Loucy (cell line): ENCODE measurements at regions not wholly inside any gene's neighbourhood (a gene's known extent, or its start where the extent isn't known, plus 50 kb on each side); places are given as distances from the start of the nearest gene placed in this dataset.

Source experiments
- H2AFZ ChIP-seq: fragments of 200-600 bp; sonication (generic); 2 replicates; pipeline ENCODE4 v1.6.0; 2016; ENCODE audit warnings: antibody characterized with exemption, mild to moderate bottlenecking, low read length, moderate library complexity
- H3F3A ChIP-seq: fragments of 200-600 bp; 2 replicates; pipeline ENCODE4 v1.6.0; 2016; ENCODE audit warnings: antibody characterized with exemption, low read depth, mild to moderate bottlenecking
- H3K27me3 ChIP-seq: fragments of 200-600 bp; sonication (generic); 2 replicates; pipeline ENCODE4 v1.6.1; 2014; ENCODE audit warnings: low read length, mild to moderate bottlenecking; ENCODE audit not compliant: insufficient read depth, poor library complexity, severe bottlenecking
- H3K36me3 ChIP-seq: fragments of 200-600 bp; sonication (generic); 2 replicates; pipeline ENCODE4 v1.6.1; 2016; ENCODE audit warnings: low read length; ENCODE audit not compliant: insufficient read depth
- H3K4me1 ChIP-seq: fragments of 200-600 bp; sonication (generic); 2 replicates; pipeline ENCODE4 v1.5.1; 2014; ENCODE audit warnings: low read length, mild to moderate bottlenecking; ENCODE audit not compliant: insufficient read depth, poor library complexity, severe bottlenecking
- H3K4me2 ChIP-seq: fragments of 200-600 bp; sonication (generic); 2 replicates; pipeline ENCODE4 v1.6.0; 2014; ENCODE audit warnings: antibody characterized with exemption, low read length, low read depth, mild to moderate bottlenecking; ENCODE audit not compliant: poor library complexity, severe bottlenecking
- H3K4me3 ChIP-seq: fragments of 200-600 bp; sonication (generic); 2 replicates; pipeline ENCODE4 v1.5.1; 2014; ENCODE audit warnings: low read length, mild to moderate bottlenecking, mixed read lengths; ENCODE audit not compliant: poor library complexity, severe bottlenecking
- H3K79me2 ChIP-seq: fragments of 200-600 bp; sonication (generic); 2 replicates; pipeline ENCODE4 v1.6.1; 2014; ENCODE audit warnings: low read length; ENCODE audit not compliant: insufficient read depth
- H3K9ac ChIP-seq: fragments of 200-600 bp; sonication (generic); 2 replicates; pipeline ENCODE4 v1.6.0; 2014; ENCODE audit warnings: mild to moderate bottlenecking, low read depth, low read length, moderate library complexity; ENCODE audit not compliant: poor library complexity, severe bottlenecking
- H3K9me2 ChIP-seq: fragments of 200-600 bp; sonication (generic); replicated peaks from 2 replicates; pipeline ENCODE4 v1.6.1; 2016; ENCODE audit warnings: low read depth, low read length, mixed read lengths
- H3K9me3 ChIP-seq: fragments of 200-600 bp; sonication (generic); 2 replicates; pipeline ENCODE4 v1.6.1; 2014; ENCODE audit warnings: mild to moderate bottlenecking, antibody characterized with exemption, low read length, low read depth; ENCODE audit not compliant: insufficient read depth
- H4K20me1 ChIP-seq: fragments of 200-600 bp; sonication (generic); 2 replicates; pipeline ENCODE4 v1.6.0; 2014; ENCODE audit warnings: antibody characterized with exemption, low read length, mild to moderate bottlenecking; ENCODE audit not compliant: insufficient read depth, poor library complexity, severe bottlenecking
- EZH2phosphoT487 ChIP-seq: fragments of 200-600 bp; IDR thresholded peaks from 2 replicates; pipeline ENCODE4 v1.6.1; 2018; ENCODE audit warnings: antibody characterized with exemption, mild to moderate bottlenecking, moderate library complexity, borderline replicate concordance
- TF ChIP-seq, protein P1 (sequence below): fragments of 200-600 bp; sonication (generic); conservative IDR thresholded peaks from 2 replicates; pipeline ENCODE4 v1.5.1; 2014; ENCODE audit warnings: mild to moderate bottlenecking, antibody characterized with exemption, low read length

- Histone ChIP-seq H3K27me3 (no peaks in the 10 kb centered on the region), H3K4me2 (no peak overlapping the region), H3K9me2 (no peaks in the 10 kb centered on the region), H3K4me1 (no peaks in the 10 kb centered on the region), H3K9me3 (no peaks in the 10 kb centered on the region), H3K36me3 (no peaks in the 10 kb centered on the region), H3K79me2 (no peaks in the 10 kb centered on the region), H3F3A (no peaks in the 10 kb centered on the region), H3K4me3 (no peak overlapping the region), H4K20me1 (no peaks in the 10 kb centered on the region), H2AFZ (no peak overlapping the region), H3K9ac (no peak overlapping the region)
- TF ChIP-seq, protein P1, sequence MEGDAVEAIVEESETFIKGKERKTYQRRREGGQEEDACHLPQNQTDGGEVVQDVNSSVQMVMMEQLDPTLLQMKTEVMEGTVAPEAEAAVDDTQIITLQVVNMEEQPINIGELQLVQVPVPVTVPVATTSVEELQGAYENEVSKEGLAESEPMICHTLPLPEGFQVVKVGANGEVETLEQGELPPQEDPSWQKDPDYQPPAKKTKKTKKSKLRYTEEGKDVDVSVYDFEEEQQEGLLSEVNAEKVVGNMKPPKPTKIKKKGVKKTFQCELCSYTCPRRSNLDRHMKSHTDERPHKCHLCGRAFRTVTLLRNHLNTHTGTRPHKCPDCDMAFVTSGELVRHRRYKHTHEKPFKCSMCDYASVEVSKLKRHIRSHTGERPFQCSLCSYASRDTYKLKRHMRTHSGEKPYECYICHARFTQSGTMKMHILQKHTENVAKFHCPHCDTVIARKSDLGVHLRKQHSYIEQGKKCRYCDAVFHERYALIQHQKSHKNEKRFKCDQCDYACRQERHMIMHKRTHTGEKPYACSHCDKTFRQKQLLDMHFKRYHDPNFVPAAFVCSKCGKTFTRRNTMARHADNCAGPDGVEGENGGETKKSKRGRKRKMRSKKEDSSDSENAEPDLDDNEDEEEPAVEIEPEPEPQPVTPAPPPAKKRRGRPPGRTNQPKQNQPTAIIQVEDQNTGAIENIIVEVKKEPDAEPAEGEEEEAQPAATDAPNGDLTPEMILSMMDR: no peak
- TF ChIP-seq EZH2phosphoT487: no peak
These were observed 598.8 kb downstream of the C12orf50 start for GRCh38 chr12:87430444-87430843.

GRCh38 chr12:87428701-87429277 lies 600.4 kb downstream of the C12orf50 start:
- no peaks in the 10 kb centered on the region for H4K20me1 ChIP-seq
- H3F3A ChIP-seq: no peaks in the 10 kb centered on the region
- H3K9me2 ChIP-seq: no peaks in the 10 kb centered on the region
- H3K4me2 ChIP-seq: no peak overlapping the region
- no peaks in the 10 kb centered on the region for H3K36me3 ChIP-seq
- no peaks in the 10 kb centered on the region for H3K4me1 ChIP-seq
- H3K4me3 ChIP-seq: no peak overlapping the region
- no peaks in the 10 kb centered on the region for H3K9me3 ChIP-seq
- TF ChIP-seq EZH2phosphoT487: no peak
- TF ChIP-seq, protein P1: no peak
- no peaks in the 10 kb centered on the region for H3K27me3 ChIP-seq
- no peak overlapping the region for H2AFZ ChIP-seq
- no peaks in the 10 kb centered on the region for H3K79me2 ChIP-seq
- no peak overlapping the region for H3K9ac ChIP-seq

DNA sequence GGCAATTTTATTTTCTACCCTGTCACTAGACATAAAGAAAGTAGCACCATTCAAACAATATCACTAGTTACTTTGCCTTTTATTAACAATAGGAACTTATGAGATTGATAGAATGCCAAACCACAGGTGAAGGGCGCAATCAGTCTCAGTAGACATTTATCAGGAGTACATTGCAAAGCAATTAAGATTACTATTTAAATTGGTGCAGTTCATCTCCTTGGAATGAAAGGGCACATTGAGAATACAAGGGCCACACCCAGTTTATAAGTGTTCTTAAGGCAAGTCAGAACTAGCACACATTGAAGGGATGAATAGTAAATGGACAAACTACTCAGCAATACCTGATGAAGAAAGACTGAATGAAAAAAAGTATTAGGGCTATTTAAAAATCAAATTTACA lies 601.4 kb downstream of the C12orf50 start:
- Histone ChIP-seq H3K4me1 (no peaks in the 10 kb centered on the region), H3K9me2 (no peaks in the 10 kb centered on the region), H3K36me3 (no peaks in the 10 kb centered on the region), H2AFZ (no peak overlapping the region), H3K27me3 (no peaks in the 10 kb centered on the region), H3F3A (no peaks in the 10 kb centered on the region), H3K4me2 (no peak overlapping the region), H3K4me3 (no peak overlapping the region), H4K20me1 (no peaks in the 10 kb centered on the region), H3K9me3 (no peaks in the 10 kb centered on the region), H3K79me2 (no peaks in the 10 kb centered on the region), H3K9ac (no peak overlapping the region)
- no peak for TF ChIP-seq EZH2phosphoT487
- TF ChIP-seq, protein P1: no peak
